Astrocyte of the spinal cord (primary cell): ENCODE measurements at regions not wholly inside any gene's neighbourhood (a gene's known extent, or its start where the extent isn't known, plus 50 kb on each side); places are given as distances from the start of the nearest gene placed in this dataset.

Experiments used
- DNase-seq: peaks from one replicate; pipeline ENCODE4 v3.0.0; 2011; ENCODE audit warnings: low read depth, low spot score
- H3K4me3 ChIP-seq: 2 replicates; pipeline ENCODE4 v1.5.1; 2011; ENCODE audit warnings: low read depth, mild to moderate bottlenecking, low read length, moderate library complexity
- CTCF ChIP-seq: IDR thresholded peaks from 2 replicates; pipeline ENCODE4 v1.5.1; 2012; ENCODE audit warnings: low read depth, mild to moderate bottlenecking, low read length, inconsistent platforms
- in situ Hi-C: cut with HindIII; loops from 2 replicates; pipeline ENCODE4 v1.10.0; 2017; ENCODE audit warnings: low sequenced_read_pairs

- H3K4me3 ChIP-seq: no peak overlapping the region
- DNase-seq: no peak
- in situ Hi-C loops: no loop called here
- TF ChIP-seq CTCF: no peak
Observed at GRCh38 chr2:12105180-12105579, 358.7 kb downstream of the LPIN1 start.

GRCh38 chr2:12106440-12107080 lies 360.1 kb downstream of the LPIN1 start:
- no peak for TF ChIP-seq CTCF
- in situ Hi-C loops: no loop called here
- peak; percentile 98 for DNase-seq
- H3K4me3 ChIP-seq: no peak overlapping the region

- no peak overlapping the region for H3K4me3 ChIP-seq
- in situ Hi-C loops: no loop called here
- no peak for DNase-seq
- no peak for TF ChIP-seq CTCF
Observed at GRCh38 chr2:12107321-12107720, 360.9 kb downstream of the LPIN1 start.

- no peak overlapping the region for H3K4me3 ChIP-seq
- peak; percentile 33 for DNase-seq
Observed at GRCh38 chr2:12107939-12108338, 361.5 kb downstream of the LPIN1 start.

GRCh38 chr2:12109363-12110017 lies 363.1 kb downstream of the LPIN1 start:
- DNase-seq: no peak
- in situ Hi-C loops: no loop called here
- TF ChIP-seq CTCF: no peak
- no peak overlapping the region for H3K4me3 ChIP-seq

More at GRCh38 chr2:12107939-12108338, 361.5 kb downstream of the LPIN1 start:
- no peak for TF ChIP-seq CTCF
- in situ Hi-C loops: no loop called here

GRCh38 chr2:12110074-12110473 lies 363.6 kb downstream of the LPIN1 start:
- no peak overlapping the region for H3K4me3 ChIP-seq
- DNase-seq: peak; percentile 67
- no peak for TF ChIP-seq CTCF
- in situ Hi-C loops: no loop called here
